ENCODE measurements at regions not wholly inside any gene's neighbourhood (a gene's known extent, or its start where the extent isn't known, plus 50 kb on each side); places are given as distances from the start of the nearest gene placed in this dataset.
A peak's percentile ranks its signal among the peaks of the same experiment; 100 is the strongest.

DNA sequence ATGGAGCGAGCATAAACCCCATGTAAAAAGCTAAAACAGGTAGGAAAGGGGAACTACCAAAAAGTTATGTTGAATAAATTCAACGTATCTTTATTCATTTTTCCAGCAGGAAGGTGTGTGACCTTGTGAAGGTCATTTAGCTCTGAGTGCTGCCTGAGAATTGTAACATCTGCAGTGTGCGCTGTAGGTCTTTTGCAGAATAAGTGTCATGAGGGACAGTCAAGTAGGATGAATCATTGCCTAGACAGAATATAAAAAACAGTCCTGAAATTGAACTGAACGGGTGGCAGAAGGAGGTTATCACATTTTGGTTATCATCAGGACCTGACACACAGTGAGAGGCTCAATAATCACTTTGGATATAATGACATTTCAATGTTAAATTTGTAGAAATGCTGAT, 334.8 kb upstream of the NOVA1 start:
- DNase-seq: no peak

DNA sequence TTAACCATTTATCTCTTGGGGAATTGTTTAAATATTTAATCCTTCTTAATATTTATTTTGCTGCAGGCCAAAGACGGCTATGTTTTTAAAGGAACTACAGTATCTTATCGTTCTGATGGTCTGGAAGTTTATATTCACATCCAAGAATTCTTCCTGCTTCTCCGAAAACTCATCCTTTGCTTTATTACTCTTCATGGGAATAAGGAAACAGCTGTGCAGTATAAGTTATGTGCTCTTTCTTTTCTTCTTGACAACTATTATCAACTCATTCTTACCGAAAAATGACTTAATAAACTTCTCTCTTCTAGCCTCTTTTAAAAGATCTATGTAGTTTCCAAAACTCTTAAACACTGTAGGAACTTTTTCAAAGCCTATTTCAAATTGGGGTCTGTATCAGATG, 335.6 kb upstream of the NOVA1 start:
- DNase-seq: no peak

DNA sequence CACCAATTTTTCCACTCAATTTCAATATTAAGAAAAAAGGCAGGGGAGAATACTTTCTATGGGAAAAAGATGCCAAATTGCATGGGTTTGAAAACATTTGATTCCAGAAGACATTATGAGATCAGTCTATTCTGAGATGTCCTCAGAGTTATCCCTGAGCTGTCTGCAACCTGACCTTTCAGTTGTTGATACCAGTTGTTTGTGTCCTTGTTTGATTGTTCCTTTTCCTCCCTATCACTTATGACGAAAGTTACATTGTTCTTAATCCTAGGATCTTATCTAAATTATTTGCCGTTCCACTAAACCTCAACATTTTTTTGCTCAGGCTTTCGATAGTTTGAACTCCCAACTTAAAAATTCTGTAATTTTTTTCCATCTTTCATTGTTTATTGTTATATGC, 336.3 kb upstream of the NOVA1 start:
- no peak for DNase-seq

DNA sequence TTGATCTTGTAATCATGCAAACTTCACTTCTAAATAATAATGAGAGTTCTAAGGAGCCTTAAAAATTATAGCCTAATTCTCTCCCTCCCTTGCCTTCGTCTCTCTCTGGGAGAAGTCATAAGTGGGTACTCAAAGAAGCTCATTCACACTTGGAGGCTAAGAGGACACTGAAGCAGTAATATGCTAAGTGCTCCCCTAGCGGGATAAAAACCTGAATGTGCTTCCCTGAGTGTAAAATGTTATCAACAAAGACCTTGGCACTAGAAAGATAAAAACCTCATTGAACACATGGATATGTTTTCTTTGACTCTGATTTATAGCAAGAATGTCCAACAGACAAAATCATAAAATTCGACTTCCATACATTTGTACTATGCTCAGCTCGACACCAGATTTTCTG, 337.9 kb upstream of the NOVA1 start:
- no peak for DNase-seq

DNA sequence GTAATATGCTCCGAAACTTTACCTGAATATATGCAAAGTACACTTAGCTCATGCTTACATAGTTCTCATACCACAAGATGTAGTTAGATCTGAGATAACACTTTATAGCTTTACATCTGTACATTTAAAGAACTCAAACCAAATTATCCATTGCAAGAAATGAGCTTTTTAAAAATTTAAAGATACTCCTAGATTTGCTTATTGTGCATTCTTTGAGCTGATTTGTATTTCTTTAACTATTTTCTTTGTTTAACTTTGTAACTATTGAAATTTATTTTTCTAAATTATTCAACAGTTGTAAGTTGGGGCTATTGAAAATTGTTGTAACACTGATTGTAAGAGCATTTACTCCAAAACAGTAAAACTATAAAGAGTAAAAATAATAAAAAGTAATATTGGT, 340.2 kb upstream of the NOVA1 start:
- no peak for DNase-seq

DNA sequence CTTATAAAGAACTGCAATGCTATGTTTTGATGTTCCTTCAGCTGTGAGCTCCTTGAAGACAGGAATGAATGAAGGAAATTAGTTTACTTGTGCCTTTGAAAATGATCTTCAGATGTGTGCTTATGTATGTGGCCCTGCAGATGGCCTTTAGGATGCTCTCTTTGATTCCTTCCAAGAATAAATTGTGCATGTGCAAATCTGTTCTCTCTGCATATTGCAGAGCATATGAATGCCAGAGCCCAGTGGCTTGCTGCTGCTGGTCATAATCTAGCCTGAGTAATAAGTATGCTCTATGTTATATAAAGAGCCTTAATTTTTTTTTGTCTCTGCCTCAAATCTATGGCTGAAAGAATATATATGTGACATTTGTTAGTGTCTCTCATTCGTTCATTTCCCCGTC, 341.9 kb upstream of the NOVA1 start:
- no peak for DNase-seq

DNA sequence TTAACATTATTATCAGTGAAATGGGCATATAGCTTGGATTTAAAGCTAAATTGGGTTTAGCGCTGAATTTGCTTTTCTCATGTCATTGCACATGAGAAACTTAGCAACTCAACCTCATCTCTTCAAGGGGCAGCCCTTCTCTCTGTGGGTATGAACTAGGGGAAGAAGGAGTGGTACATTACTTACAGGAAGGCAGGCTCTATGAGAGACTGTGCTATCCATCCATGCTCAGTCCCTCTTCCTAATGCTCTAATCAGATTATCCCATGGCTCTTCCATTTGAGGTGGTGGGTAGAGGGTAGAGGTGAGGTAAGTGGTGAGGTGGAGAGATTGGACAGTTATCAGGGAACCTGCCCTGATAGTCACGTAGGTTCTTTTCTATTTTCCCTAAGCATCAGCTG, 343.7 kb upstream of the NOVA1 start:
- no peak for DNase-seq

DNA sequence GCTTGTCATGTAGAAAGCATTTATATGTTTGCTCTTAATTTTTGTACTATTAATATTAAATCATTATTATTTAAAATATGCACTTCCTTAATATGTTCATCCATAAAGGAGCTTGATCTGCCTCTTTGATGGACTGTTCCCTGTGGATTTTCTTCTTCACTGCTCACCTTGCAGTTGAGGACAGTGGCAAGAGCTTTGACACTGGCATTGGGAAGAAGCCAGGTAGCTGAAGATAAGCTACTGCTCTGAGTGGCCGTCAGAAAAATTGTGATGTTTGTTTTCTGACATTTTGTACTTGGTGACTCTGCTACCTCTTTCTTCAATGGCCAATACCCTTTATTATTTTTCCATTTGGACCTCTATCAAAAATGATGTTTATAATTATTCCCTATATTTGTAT, 349.4 kb upstream of the NOVA1 start:
- DNase-seq: no peak

DNA sequence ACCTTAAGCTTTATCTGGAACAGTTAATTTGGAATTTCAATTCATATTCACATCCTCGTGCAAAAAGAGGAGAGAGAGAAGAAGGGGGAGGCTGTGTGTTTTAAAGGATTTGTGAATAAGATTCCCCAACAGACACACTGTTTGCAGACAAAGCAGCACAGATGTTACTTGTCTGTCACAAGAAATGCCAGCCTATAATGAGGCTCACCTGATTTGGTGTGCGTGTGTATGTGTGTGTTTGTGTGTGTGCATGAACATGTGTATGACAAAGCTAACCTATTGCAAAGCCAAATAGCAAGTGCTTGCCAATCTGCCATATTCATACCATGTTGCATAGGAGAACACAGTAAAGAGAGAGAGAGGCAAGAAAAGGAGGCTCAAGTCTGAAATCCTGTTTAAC, 361.6 kb upstream of the NOVA1 start:
- DNase-seq: no peak

DNA sequence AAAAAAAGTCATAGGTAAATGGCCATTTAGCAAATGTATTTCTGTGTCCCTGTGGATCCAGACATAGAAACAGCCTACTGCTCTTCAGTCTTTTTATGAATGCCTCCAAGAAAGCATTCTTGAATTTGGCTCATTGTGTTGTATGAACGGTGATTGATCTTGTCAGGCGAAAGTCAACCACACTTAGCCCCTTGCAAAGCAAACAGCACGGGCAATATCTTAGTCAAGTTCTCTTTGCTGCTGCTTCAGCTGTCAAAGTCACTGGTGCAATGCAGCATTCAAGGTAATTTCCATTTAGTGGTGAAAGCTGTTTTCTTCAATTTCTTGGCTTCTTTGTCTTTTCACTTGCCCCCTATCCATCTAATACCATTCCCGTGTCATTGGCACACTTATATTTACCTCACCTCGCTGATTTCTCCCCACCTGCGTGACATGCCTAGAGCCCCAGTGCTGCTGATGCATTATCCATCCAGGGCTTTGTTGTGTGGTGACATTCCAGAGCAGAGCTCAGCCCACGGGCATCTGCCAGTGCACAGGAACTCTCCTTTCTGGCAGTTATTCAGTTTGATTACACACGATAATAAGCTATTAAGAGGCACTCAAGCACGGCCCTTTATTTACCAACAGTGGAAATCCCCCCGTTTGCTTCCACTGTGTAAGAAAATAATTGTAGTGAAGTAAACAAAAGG, 362.3 kb upstream of the NOVA1 start:
- DNase-seq: no peak

DNA sequence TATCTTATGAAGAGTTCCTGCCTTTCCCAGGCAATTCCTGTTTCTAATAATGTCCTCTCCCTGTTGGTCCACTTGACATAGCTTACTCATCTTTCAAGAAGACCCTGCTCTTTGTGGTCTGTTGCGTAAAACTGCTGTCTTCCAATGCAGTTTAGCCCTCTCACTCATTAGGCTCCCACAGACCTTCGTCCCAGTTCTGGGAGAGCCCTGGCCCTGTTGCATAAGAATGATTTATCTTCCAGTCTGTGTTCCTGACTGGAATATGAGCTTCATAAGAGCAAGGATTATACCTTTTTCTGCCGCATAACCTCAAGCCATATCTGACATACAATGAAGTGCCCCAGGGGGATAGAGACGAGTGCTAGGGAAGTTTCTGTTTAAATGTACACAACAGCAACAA, 365.9 kb upstream of the NOVA1 start:
- no peak for DNase-seq

DNA sequence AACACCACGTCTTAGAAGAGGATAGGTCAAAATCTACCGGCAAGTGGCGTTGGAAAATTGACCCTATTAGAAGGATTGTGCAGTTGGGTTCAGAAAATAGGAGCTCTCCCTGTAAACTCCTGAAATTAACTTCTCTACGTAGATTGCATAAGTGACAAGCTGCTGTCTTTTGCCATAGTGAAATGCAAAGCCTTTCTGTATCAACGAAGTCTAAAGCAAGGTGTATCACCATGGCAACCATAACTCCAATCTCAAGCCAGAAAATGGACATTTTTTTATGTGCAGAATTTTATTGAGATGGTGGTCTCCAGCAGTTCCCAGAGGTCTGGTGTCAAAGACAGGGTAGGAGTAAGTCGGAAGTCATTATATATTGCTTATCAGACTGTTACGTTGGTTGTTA, 367.7 kb upstream of the NOVA1 start:
- no peak for DNase-seq

DNA sequence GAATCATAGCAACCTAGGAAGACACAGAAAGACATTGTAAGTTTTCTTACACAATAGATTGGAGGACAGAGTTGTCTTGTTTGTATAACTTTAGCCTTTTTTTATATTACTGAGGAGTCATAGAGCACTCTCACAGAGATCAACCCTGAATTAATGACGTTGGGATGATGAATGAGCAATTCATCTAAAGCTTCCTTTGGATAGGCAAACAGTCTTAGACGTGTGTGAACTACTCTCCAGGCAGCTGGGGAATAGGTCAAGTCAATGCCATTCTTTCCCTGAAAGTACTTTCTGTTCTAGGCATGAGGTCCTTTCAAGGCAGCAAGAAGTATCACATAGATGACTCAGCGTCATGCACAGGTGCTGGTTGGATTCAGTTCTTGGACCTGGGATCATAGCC, 369.1 kb upstream of the NOVA1 start:
- no peak for DNase-seq

DNA sequence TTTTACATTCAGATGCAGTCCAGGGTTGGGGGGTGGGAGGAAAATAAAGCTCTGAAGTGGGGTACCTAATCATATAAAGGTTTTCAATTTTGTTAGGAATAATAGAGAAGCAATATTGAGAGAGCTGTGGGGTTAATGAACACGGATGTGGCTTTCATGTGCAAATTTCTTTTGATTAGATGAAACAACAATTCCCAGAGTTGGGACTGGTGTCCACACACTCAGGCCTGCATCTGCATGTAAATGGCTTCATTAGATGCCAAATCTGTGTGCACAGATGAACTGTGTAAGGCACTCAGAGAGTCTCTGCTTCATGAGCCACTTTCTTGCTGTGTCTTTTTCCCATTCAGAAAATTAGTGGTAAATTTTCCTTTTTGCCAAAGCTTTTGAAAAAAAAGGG, 377.1 kb upstream of the NOVA1 start:
- no peak for DNase-seq

DNA sequence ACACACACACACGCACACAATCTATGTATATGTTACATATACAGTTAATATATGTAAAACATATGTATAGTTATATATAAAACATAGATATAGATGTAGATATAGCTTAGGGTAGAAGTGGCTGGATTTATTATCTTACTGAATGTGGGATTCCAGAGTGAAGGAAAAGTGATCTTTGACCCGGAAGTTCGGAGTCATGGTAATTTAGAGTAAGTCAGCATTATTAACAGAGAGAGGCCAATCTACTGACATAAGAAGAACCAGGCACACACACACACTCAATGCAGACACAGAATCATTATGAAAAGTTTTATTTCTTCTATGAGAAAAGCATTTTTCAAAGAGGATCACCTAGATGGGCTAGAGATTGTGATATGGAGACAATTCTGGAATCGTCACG, 384.2 kb upstream of the NOVA1 start:
- no peak for DNase-seq

DNA sequence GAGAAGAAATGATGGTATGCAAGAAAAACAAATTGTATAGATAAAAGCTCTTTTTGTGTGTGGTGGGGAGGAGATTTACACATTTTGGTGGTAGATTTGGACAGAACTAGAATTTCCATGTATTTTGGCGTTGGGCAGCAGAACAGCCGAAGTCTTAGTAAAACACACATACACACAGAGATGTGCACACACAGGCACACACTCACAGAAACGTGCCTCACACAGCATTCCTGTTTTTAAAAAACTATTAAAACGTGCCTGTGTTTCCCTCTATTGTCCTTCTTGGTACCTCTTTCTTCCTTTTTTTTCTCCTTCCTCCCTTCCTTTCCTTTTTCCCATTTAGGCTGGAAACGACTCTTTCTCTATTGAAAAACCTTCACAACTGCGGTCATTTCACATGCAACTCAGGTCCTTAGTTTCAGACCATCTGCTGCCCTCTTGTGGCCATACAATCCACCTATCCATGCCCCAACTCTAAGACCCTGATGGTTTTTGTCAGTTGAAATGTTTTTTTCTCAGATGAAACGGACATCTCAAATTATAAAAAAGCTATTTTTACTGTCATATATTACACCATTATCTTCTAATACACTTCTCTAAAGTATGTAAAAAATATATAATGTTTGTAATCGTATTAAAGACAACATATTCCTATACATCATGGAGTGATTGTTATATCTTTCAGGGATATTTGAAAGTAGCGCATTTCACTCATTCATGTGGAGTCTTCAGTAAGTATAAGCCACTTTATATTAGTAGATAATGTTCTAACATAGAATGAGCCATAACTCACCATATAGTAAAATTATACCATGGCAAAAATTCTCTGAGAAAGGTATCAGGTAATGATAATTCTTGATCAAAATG, 386.7 kb upstream of the NOVA1 start:
- no peak for DNase-seq

DNA sequence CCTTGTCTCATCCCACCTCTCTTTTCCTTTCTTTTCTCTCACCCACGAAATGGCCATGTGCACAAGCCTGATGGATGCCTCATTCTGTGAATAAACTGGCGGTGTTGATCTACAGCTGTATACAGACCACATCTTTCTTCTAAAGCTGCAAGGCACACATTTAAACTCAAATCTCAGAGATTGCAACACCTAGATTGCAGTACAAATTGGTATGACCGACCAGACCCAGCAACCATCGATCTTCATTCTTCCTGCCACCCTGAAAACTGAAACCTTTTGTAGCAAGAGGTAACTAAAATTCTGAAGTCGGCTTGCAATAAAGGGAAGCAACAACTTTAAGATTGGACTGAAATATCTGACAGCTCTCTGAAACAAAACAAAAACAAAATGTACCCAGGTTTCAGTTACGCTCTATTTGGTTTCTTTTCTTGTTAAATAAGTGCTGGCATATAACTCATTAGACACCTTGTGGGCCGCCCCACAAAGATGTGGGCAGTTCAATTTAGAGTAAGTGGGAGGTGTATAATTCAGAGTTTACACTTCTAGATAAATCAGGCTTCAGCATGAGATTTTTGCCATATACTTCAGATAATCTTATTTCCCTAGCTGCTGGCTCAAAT, 390.0 kb upstream of the NOVA1 start:
- DNase-seq: no peak

DNA sequence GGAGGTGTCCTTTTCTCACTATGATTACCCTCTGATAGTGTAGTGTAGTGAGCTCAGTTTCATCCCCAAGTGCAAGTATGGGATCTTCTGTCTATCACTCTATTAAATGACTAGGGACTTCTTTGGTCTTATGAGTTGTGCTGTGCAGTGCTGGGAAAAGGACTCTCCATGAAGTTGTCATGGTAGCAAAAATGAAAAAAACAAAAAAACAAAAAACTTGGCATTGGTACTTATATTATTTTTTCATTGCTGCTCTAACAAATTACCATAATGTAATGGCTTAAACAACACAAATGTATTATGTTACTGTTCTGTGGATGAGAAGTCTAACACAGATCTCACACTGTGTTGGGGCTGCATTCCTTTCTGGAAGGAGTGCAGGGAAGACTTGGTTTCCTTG, 393.1 kb upstream of the NOVA1 start:
- DNase-seq: no peak

DNA sequence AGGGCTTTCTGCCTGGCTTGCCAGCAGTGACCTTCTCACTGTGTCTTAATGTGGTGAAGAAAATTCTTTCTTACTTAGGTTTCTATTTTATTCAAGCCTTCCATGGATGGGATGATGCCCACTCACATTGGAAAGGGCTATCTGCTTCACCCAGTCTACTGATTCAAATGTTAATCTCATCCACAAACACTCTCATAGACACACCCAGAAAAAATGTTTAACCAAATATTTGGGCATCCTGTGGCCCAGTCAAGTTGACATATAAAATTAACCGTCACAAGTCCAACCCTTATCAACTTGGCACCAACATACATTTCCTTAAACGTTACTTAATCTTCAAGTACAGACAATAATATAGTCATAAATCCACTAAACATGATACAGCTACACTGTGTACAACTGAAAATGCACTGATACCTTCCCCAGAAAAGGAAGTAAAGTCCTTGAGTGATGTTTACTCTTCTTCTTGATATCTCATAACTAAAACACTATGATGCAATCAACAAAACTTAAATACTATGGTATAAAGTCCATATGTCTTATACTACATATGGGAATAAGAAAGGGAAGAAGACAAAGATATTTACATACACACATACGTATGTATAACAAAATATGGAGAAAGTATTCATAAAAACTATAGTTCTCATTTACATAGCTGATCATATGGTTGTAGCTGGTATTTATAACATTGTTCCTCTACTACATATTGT, 394.7 kb upstream of the NOVA1 start:
- no peak for DNase-seq

DNA sequence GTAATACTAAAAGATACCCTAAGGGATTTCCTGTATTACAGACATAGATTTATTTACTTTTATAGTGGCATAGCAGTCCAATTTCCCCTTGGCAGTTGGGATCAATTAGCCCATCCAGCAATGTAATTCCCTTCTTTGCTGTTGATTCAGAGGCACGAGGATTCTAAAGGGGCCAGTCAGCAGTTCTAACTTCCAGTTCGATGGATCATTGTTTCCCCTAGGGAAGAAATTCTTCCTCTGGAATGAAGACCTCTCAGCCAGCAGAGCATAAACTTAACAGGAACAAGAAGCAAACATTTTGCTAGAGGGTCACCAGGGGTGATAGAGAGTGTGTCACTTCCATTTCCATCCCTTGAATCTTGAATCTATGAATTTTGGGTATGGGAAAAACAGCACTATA, 395.7 kb upstream of the NOVA1 start:
- DNase-seq: no peak

DNA sequence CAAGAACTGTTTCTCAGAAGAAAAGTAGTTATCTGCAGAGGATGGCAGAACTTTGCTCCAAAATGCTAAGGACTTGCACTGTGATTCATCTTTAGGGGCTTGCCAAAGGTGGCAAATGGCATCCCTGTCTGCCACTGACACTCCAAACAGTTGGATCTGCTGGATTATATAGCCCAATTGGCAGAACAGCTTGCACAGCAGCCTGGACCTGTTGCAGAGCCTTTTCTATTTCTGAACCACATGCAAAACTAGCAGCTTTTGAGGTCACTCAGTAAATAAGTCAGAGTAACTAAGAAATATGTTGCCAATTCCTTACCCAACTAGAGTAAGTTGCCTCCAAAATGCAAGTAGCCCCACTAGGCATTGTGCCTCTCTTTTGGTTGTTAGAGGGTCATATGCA, 397.5 kb upstream of the NOVA1 start:
- DNase-seq: no peak

DNA sequence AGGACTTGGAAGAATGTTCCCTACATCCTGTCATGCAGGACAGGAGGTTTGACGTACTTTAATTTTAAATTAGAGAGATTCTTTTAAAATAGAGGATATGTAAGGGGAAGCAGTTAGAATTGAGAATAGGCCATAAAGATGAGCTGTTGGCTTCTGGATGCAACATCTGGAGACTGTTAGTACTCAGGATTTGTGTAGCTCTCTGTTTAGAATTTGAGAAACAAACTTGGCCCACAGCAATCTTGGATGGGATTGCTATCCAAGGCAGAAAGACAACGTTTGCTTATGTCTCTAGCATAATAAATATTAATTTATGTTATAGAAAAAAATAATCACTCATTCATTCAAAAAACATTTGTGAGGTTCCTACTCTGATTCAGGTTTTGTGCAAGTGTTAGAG, 398.4 kb upstream of the NOVA1 start:
- DNase-seq: peak; percentile 52

DNA sequence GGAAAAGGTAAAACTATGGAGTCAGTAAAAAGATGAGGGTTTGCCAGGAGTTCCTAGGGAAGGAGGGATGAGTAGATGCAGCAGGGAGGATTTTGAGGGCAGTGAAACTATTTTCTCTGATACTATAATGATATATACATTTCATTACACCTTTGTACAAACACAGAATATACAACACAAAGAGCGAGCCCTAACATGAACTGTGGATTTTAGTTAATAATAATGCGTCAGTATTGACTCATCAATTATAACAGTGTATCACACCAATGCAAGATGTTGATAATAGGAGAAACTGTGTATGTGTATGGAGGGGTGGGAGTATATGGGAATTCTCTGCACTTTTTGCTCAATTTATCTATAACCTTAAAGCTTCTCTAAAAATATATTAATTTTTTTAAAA, 404.3 kb upstream of the NOVA1 start:
- DNase-seq: no peak

DNA sequence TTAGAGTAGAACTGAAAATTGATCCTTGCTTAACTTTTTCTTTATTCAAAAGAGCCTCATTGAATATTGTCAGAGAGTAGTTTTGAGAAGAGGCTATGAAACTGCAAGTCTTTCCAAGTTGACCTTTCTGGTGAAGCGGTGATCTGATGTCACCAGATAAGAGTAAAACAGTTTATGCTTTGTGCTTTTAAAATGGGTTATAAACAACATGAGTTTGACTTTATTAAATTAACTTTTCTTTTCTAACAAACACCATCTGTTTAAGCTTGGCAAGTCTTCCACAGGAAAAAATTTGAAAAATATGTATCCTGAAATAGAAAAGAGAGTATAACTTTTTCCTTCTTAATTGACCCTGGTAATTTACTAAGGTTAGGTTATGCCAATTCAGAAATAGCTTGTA, 408.7 kb upstream of the NOVA1 start:
- DNase-seq: no peak
